ENCODE measurements at regions not wholly inside any gene's neighbourhood (a gene's known extent, or its start where the extent isn't known, plus 50 kb on each side); places are given as distances from the start of the nearest gene placed in this dataset.

GRCh38 chr5:33067291-33067690 is 356.2 kb downstream of the NPR3 start:
- H3K9me3 Mint-ChIP-seq = peaks cover 0 to 6% (median 2%) of the 10 kb centered on the region in 3 donors
- H3K4me3 Mint-ChIP-seq = no peak overlapping the region
- Histone ChIP-seq H3K27me3 (replicated peaks in 1 of 2; ENCODE audit: control insufficient read depth in 2 of 2, extremely low read depth in 1 of 2, insufficient read depth in 2 of 2, low read length in 1 of 2) (no peaks in the 10 kb centered on the region), H3K4me1 (ENCODE audit: control insufficient read depth in 1 of 2, extremely low read depth in 1 of 2, insufficient read depth in 2 of 2, low read length in 2 of 2) (no peaks in the 10 kb centered on the region), H3K4me3 (ENCODE audit: control insufficient read depth in 1 of 2, extremely low read depth in 1 of 2, low read length in 1 of 2) (no peak overlapping the region), H3K27ac (ENCODE audit: low read length) (no peak overlapping the region), H3K36me3 (ENCODE audit: control insufficient read depth in 2 of 2, extremely low read depth in 1 of 2, insufficient read depth in 1 of 2, low read length in 1 of 2) (no peaks in the 10 kb centered on the region), H3K9me3 (no peaks in the 10 kb centered on the region)
- no peaks in the 10 kb centered on the region for H3K4me1 Mint-ChIP-seq
- ATAC-seq (replicated peaks in 1 of 4) (no peak), DNase-seq (no peak)
- no peaks in the 10 kb centered on the region for H3K36me3 Mint-ChIP-seq
- ChIA-PET CTCF (no interaction called here), POLR2A (no interaction called here)
- 0% methylated on average over 1 of the region's 2 CpGs for WGBS (ENCODE audit: insufficient coverage)
- H3K27me3 Mint-ChIP-seq = no peaks in the 10 kb centered on the region
- H3K27ac Mint-ChIP-seq = no peak overlapping the region

- ATAC-seq (replicated peaks in 1 of 4) (no peak), DNase-seq (no peak)
- no peaks in the 10 kb centered on the region for H3K4me1 Mint-ChIP-seq
- H3K9me3 ChIP-seq = no peaks in the 10 kb centered on the region
- no peaks in the 10 kb centered on the region for H3K36me3 ChIP-seq (ENCODE audit: control insufficient read depth in 2 of 2, extremely low read depth in 1 of 2, insufficient read depth in 1 of 2, low read length in 1 of 2)
- ChIA-PET CTCF (no interaction called here), POLR2A (no interaction called here)
- no peak overlapping the region for H3K4me3 Mint-ChIP-seq
- H3K9me3 Mint-ChIP-seq = peaks cover 0 to 5% (median 3%) of the 10 kb centered on the region in 3 donors
- H3K4me1 ChIP-seq (ENCODE audit: control insufficient read depth in 1 of 2, extremely low read depth in 1 of 2, insufficient read depth in 2 of 2, low read length in 2 of 2) = no peaks in the 10 kb centered on the region
- H3K36me3 Mint-ChIP-seq = no peaks in the 10 kb centered on the region
- no peak overlapping the region for H3K27ac Mint-ChIP-seq
- WGBS (ENCODE audit: insufficient coverage) = 83% methylated on average over 1 of the region's 1 CpG
- no peak overlapping the region for H3K4me3 ChIP-seq (ENCODE audit: control insufficient read depth in 1 of 2, extremely low read depth in 1 of 2, low read length in 1 of 2)
- no peak overlapping the region for H3K27ac ChIP-seq (ENCODE audit: low read length)
- H3K27me3 Mint-ChIP-seq = no peaks in the 10 kb centered on the region
- H3K27me3 ChIP-seq (replicated peaks in 1 of 2; ENCODE audit: control insufficient read depth in 2 of 2, extremely low read depth in 1 of 2, insufficient read depth in 2 of 2, low read length in 1 of 2) = no peaks in the 10 kb centered on the region
These were observed 357.7 kb downstream of the NPR3 start for GRCh38 chr5:33068786-33069185.

GRCh38 chr5:33072296-33072695 is 361.2 kb downstream of the NPR3 start:
- no peak overlapping the region for H3K27ac ChIP-seq (ENCODE audit: low read length)
- no peak overlapping the region for H3K4me3 Mint-ChIP-seq
- H3K4me1 Mint-ChIP-seq = no peaks in the 10 kb centered on the region
- no peak overlapping the region for H3K4me3 ChIP-seq (ENCODE audit: control insufficient read depth in 1 of 2, extremely low read depth in 1 of 2, low read length in 1 of 2)
- CTCF ChIA-PET = no interaction called here
- DNase-seq = no peak
- no peaks in the 10 kb centered on the region for H3K4me1 ChIP-seq (ENCODE audit: control insufficient read depth in 1 of 2, extremely low read depth in 1 of 2, insufficient read depth in 2 of 2, low read length in 2 of 2)
- no peaks in the 10 kb centered on the region for H3K36me3 Mint-ChIP-seq
- no peaks in the 10 kb centered on the region for H3K9me3 ChIP-seq
- WGBS (ENCODE audit: insufficient coverage) = 60% methylated on average over 2 of the region's 4 CpGs
- peaks cover 0 to 5% (median 3%) of the 10 kb centered on the region in 3 donors for H3K9me3 Mint-ChIP-seq
- H3K27ac Mint-ChIP-seq = no peak overlapping the region
- ATAC-seq (replicated peaks in 1 of 4) = no peak
- H3K36me3 ChIP-seq (ENCODE audit: control insufficient read depth in 2 of 2, extremely low read depth in 1 of 2, insufficient read depth in 1 of 2, low read length in 1 of 2) = no peaks in the 10 kb centered on the region
- no peaks in the 10 kb centered on the region for H3K27me3 ChIP-seq (replicated peaks in 1 of 2; ENCODE audit: control insufficient read depth in 2 of 2, extremely low read depth in 1 of 2, insufficient read depth in 2 of 2, low read length in 1 of 2)
- H3K27me3 Mint-ChIP-seq = no peaks in the 10 kb centered on the region
- POLR2A ChIA-PET = no interaction called here

GRCh38 chr5:33072726-33073125 is 361.6 kb downstream of the NPR3 start:
- no peak for DNase-seq
- ChIA-PET CTCF (no interaction called here), POLR2A (interaction anchor here in 1 of 2 donors (0.6 kb wide), 1 partner anchor 202 kb away, joined by 6 read pairs; no protein-coding TSS in a partner anchor)
- no peaks in the 10 kb centered on the region for H3K9me3 ChIP-seq
- Mint-ChIP-seq H3K27ac (no peak overlapping the region), H3K4me3 (no peak overlapping the region), H3K9me3 (peaks cover 0 to 5% (median 3%) of the 10 kb centered on the region in 3 donors), H3K4me1 (no peaks in the 10 kb centered on the region), H3K36me3 (no peaks in the 10 kb centered on the region), H3K27me3 (no peaks in the 10 kb centered on the region)
- 78% methylated on average over 2 of the region's 2 CpGs for WGBS (ENCODE audit: insufficient coverage)
- H3K36me3 ChIP-seq (ENCODE audit: control insufficient read depth in 2 of 2, extremely low read depth in 1 of 2, insufficient read depth in 1 of 2, low read length in 1 of 2) = no peaks in the 10 kb centered on the region
- H3K27me3 ChIP-seq (replicated peaks in 1 of 2; ENCODE audit: control insufficient read depth in 2 of 2, extremely low read depth in 1 of 2, insufficient read depth in 2 of 2, low read length in 1 of 2) = no peaks in the 10 kb centered on the region
- H3K4me1 ChIP-seq (ENCODE audit: control insufficient read depth in 1 of 2, extremely low read depth in 1 of 2, insufficient read depth in 2 of 2, low read length in 2 of 2) = no peaks in the 10 kb centered on the region
- H3K4me3 ChIP-seq (ENCODE audit: control insufficient read depth in 1 of 2, extremely low read depth in 1 of 2, low read length in 1 of 2) = no peak overlapping the region
- ATAC-seq (replicated peaks in 1 of 4) = no peak
- no peak overlapping the region for H3K27ac ChIP-seq (ENCODE audit: low read length)

GRCh38 chr5:33073881-33074327 is 362.8 kb downstream of the NPR3 start:
- no peak overlapping the region for H3K27ac Mint-ChIP-seq
- no CpG with 5 or more reads among the region's 3 CpGs for WGBS (ENCODE audit: insufficient coverage)
- Histone ChIP-seq H3K36me3 (ENCODE audit: control insufficient read depth in 2 of 2, extremely low read depth in 1 of 2, insufficient read depth in 1 of 2, low read length in 1 of 2) (no peaks in the 10 kb centered on the region), H3K9me3 (no peaks in the 10 kb centered on the region), H3K27me3 (replicated peaks in 1 of 2; ENCODE audit: control insufficient read depth in 2 of 2, extremely low read depth in 1 of 2, insufficient read depth in 2 of 2, low read length in 1 of 2) (no peaks in the 10 kb centered on the region), H3K27ac (ENCODE audit: low read length) (no peak overlapping the region), H3K4me1 (ENCODE audit: control insufficient read depth in 1 of 2, extremely low read depth in 1 of 2, insufficient read depth in 2 of 2, low read length in 2 of 2) (no peaks in the 10 kb centered on the region), H3K4me3 (ENCODE audit: control insufficient read depth in 1 of 2, extremely low read depth in 1 of 2, low read length in 1 of 2) (no peak overlapping the region)
- H3K4me1 Mint-ChIP-seq = no peaks in the 10 kb centered on the region
- CTCF ChIA-PET = no interaction called here
- no peak for ATAC-seq (replicated peaks in 1 of 4)
- H3K4me3 Mint-ChIP-seq = no peak overlapping the region
- POLR2A ChIA-PET = no interaction called here
- H3K27me3 Mint-ChIP-seq = no peaks in the 10 kb centered on the region
- no peaks in the 10 kb centered on the region for H3K36me3 Mint-ChIP-seq
- no peak for DNase-seq
- H3K9me3 Mint-ChIP-seq = peaks cover 0 to 5% (median 3%) of the 10 kb centered on the region in 3 donors

- POLR2A ChIA-PET = no interaction called here
- Histone ChIP-seq H3K27ac (ENCODE audit: low read length) (no peak overlapping the region), H3K27me3 (replicated peaks in 1 of 2; ENCODE audit: control insufficient read depth in 2 of 2, extremely low read depth in 1 of 2, insufficient read depth in 2 of 2, low read length in 1 of 2) (no peaks in the 10 kb centered on the region), H3K36me3 (ENCODE audit: control insufficient read depth in 2 of 2, extremely low read depth in 1 of 2, insufficient read depth in 1 of 2, low read length in 1 of 2) (no peaks in the 10 kb centered on the region), H3K4me3 (ENCODE audit: control insufficient read depth in 1 of 2, extremely low read depth in 1 of 2, low read length in 1 of 2) (no peak overlapping the region), H3K4me1 (ENCODE audit: control insufficient read depth in 1 of 2, extremely low read depth in 1 of 2, insufficient read depth in 2 of 2, low read length in 2 of 2) (no peaks in the 10 kb centered on the region), H3K9me3 (no peaks in the 10 kb centered on the region)
- Mint-ChIP-seq H3K4me1 (no peaks in the 10 kb centered on the region), H3K27ac (no peak overlapping the region), H3K9me3 (peaks cover 0 to 5% (median 3%) of the 10 kb centered on the region in 3 donors), H3K4me3 (no peak overlapping the region), H3K36me3 (no peaks in the 10 kb centered on the region), H3K27me3 (no peaks in the 10 kb centered on the region)
- DNase-seq (no peak), ATAC-seq (replicated peaks in 1 of 4) (no peak)
- WGBS (ENCODE audit: insufficient coverage) = no CpG with 5 or more reads among the region's 3 CpGs
- CTCF ChIA-PET = no interaction called here
These were observed 363.4 kb downstream of the NPR3 start for GRCh38 chr5:33074548-33074947.

- Histone ChIP-seq H3K9me3 (no peaks in the 10 kb centered on the region), H3K36me3 (ENCODE audit: control insufficient read depth in 2 of 2, extremely low read depth in 1 of 2, insufficient read depth in 1 of 2, low read length in 1 of 2) (no peaks in the 10 kb centered on the region), H3K4me1 (ENCODE audit: control insufficient read depth in 1 of 2, extremely low read depth in 1 of 2, insufficient read depth in 2 of 2, low read length in 2 of 2) (no peaks in the 10 kb centered on the region), H3K27ac (ENCODE audit: low read length) (no peak overlapping the region), H3K27me3 (replicated peaks in 1 of 2; ENCODE audit: control insufficient read depth in 2 of 2, extremely low read depth in 1 of 2, insufficient read depth in 2 of 2, low read length in 1 of 2) (no peaks in the 10 kb centered on the region), H3K4me3 (ENCODE audit: control insufficient read depth in 1 of 2, extremely low read depth in 1 of 2, low read length in 1 of 2) (no peak overlapping the region)
- no peaks in the 10 kb centered on the region for H3K27me3 Mint-ChIP-seq
- no peak for ATAC-seq (replicated peaks in 1 of 4)
- no peak overlapping the region for H3K4me3 Mint-ChIP-seq
- no peak for DNase-seq
- H3K27ac Mint-ChIP-seq = no peak overlapping the region
- ChIA-PET CTCF (no interaction called here), POLR2A (no interaction called here)
- WGBS (ENCODE audit: insufficient coverage) = no CpG with 5 or more reads among the region's 2 CpGs
- no peaks in the 10 kb centered on the region for H3K36me3 Mint-ChIP-seq
- H3K4me1 Mint-ChIP-seq = no peaks in the 10 kb centered on the region
- peaks cover 0 to 11% (median 0%) of the 10 kb centered on the region in 3 donors for H3K9me3 Mint-ChIP-seq
These were observed 364.6 kb downstream of the NPR3 start for GRCh38 chr5:33075731-33076130.

Measured in T-cell (primary cell).